ENCODE measurements at regions not wholly inside any gene's neighbourhood (a gene's known extent, or its start where the extent isn't known, plus 50 kb on each side); places are given as distances from the start of the nearest gene placed in this dataset.

GRCh38 chr12:19647806-19648556, 208.7 kb downstream of the AEBP2 start:
- Histone ChIP-seq H2BK5ac (ENCODE audit: low read length) (no peak overlapping the region), H3K9me3 (replicated peaks in 1 of 2; ENCODE audit: control insufficient read depth in 2 of 2, insufficient read depth in 1 of 2, low read depth in 1 of 2, low read length in 2 of 2) (peaks cover 0 to 2% of the 10 kb centered on the region in 2 donors), H3K14ac (ENCODE audit: low read length) (no peak overlapping the region), H3K9ac (ENCODE audit: low read depth, low read length, poor library complexity) (no peak overlapping the region), H3K79me1 (ENCODE audit: low read depth, low read length) (no peaks in the 10 kb centered on the region), H3K4me2 (ENCODE audit: insufficient read depth, low read length, poor library complexity, severe bottlenecking) (no peak overlapping the region), H3K36me3 (replicated peaks in 1 of 2; ENCODE audit: control insufficient read depth in 2 of 2, insufficient read depth in 2 of 2, low read length in 2 of 2) (no peaks in the 10 kb centered on the region), H3K4ac (ENCODE audit: low read length) (no peak overlapping the region), H4K91ac (ENCODE audit: low read depth, low read length, poor library complexity) (no peak overlapping the region), H3K4me1 (ENCODE audit: control insufficient read depth in 2 of 2, insufficient read depth in 1 of 2, low read depth in 1 of 2, low read length in 2 of 2) (no peaks in the 10 kb centered on the region), H4K8ac (ENCODE audit: low read depth, low read length) (no peak overlapping the region), H2BK15ac (ENCODE audit: low read length) (no peak overlapping the region), H2AK5ac (ENCODE audit: low read depth, low read length) (no peak overlapping the region), H3K27ac (replicated peaks; ENCODE audit: low read length) (no peak overlapping the region), H3K4me3 (ENCODE audit: low read length in 2 of 2) (no peak overlapping the region), H3K23ac (ENCODE audit: low read depth, low read length, poor library complexity) (no peak overlapping the region), H3K18ac (ENCODE audit: low read length) (no peak overlapping the region), H2BK12ac (ENCODE audit: low read length) (no peak overlapping the region), H2AFZ (ENCODE audit: low read length) (no peak overlapping the region), H2BK120ac (ENCODE audit: low read depth, low read length) (no peak overlapping the region), H3K27me3 (ENCODE audit: control insufficient read depth in 3 of 3, insufficient read depth in 3 of 3, low read depth in 1 of 3, low read length in 3 of 3) (no peaks in the 10 kb centered on the region)
- WGBS, 2 donors (ENCODE audit: extremely low coverage in 2 of 2, insufficient read length in 2 of 2, insufficient replicate concordance in 1 of 2) = no CpG with 5 or more reads among the region's 8 CpGs
- DNase-seq (ENCODE audit: low spot score) = no peak

- Histone ChIP-seq H3K79me1 (ENCODE audit: low read depth, low read length) (no peaks in the 10 kb centered on the region), H2AFZ (ENCODE audit: low read length) (no peak overlapping the region), H2BK5ac (ENCODE audit: low read length) (no peak overlapping the region), H3K23ac (ENCODE audit: low read depth, low read length, poor library complexity) (no peak overlapping the region), H3K4me3 (ENCODE audit: low read length in 2 of 2) (no peak overlapping the region), H3K4ac (ENCODE audit: low read length) (no peak overlapping the region), H3K18ac (ENCODE audit: low read length) (no peak overlapping the region), H3K36me3 (replicated peaks in 1 of 2; ENCODE audit: control insufficient read depth in 2 of 2, insufficient read depth in 2 of 2, low read length in 2 of 2) (no peaks in the 10 kb centered on the region), H3K14ac (ENCODE audit: low read length) (no peak overlapping the region), H2BK12ac (ENCODE audit: low read length) (no peak overlapping the region), H4K8ac (ENCODE audit: low read depth, low read length) (no peak overlapping the region), H3K4me1 (ENCODE audit: control insufficient read depth in 2 of 2, insufficient read depth in 1 of 2, low read depth in 1 of 2, low read length in 2 of 2) (no peaks in the 10 kb centered on the region), H2BK120ac (ENCODE audit: low read depth, low read length) (no peak overlapping the region), H4K91ac (ENCODE audit: low read depth, low read length, poor library complexity) (no peak overlapping the region), H3K27me3 (ENCODE audit: control insufficient read depth in 3 of 3, insufficient read depth in 3 of 3, low read depth in 1 of 3, low read length in 3 of 3) (no peaks in the 10 kb centered on the region), H3K9ac (ENCODE audit: low read depth, low read length, poor library complexity) (no peak overlapping the region), H2AK5ac (ENCODE audit: low read depth, low read length) (no peak overlapping the region), H3K9me3 (replicated peaks in 1 of 2; ENCODE audit: control insufficient read depth in 2 of 2, insufficient read depth in 1 of 2, low read depth in 1 of 2, low read length in 2 of 2) (peaks cover 0 to 2% of the 10 kb centered on the region in 2 donors), H2BK15ac (ENCODE audit: low read length) (no peak overlapping the region), H3K27ac (replicated peaks; ENCODE audit: low read length) (no peak overlapping the region), H3K4me2 (ENCODE audit: insufficient read depth, low read length, poor library complexity, severe bottlenecking) (no peak overlapping the region)
- WGBS, 2 donors (ENCODE audit: extremely low coverage in 2 of 2, insufficient read length in 2 of 2, insufficient replicate concordance in 1 of 2) = no CpG with 5 or more reads among the region's 3 CpGs
- DNase-seq (ENCODE audit: low spot score) = no peak
Measured at GRCh38 chr12:19648591-19648990, 209.3 kb downstream of the AEBP2 start.

- no CpG with 5 or more reads among the region's 2 CpGs for WGBS, 2 donors (ENCODE audit: extremely low coverage in 2 of 2, insufficient read length in 2 of 2, insufficient replicate concordance in 1 of 2)
- Histone ChIP-seq H3K18ac (ENCODE audit: low read length) (no peak overlapping the region), H3K4me1 (ENCODE audit: control insufficient read depth in 2 of 2, insufficient read depth in 1 of 2, low read depth in 1 of 2, low read length in 2 of 2) (no peaks in the 10 kb centered on the region), H3K4me2 (ENCODE audit: insufficient read depth, low read length, poor library complexity, severe bottlenecking) (no peak overlapping the region), H2BK5ac (ENCODE audit: low read length) (no peak overlapping the region), H2AK5ac (ENCODE audit: low read depth, low read length) (no peak overlapping the region), H3K4ac (ENCODE audit: low read length) (no peak overlapping the region), H3K36me3 (replicated peaks in 1 of 2; ENCODE audit: control insufficient read depth in 2 of 2, insufficient read depth in 2 of 2, low read length in 2 of 2) (no peaks in the 10 kb centered on the region), H2BK120ac (ENCODE audit: low read depth, low read length) (no peak overlapping the region), H3K9me3 (replicated peaks in 1 of 2; ENCODE audit: control insufficient read depth in 2 of 2, insufficient read depth in 1 of 2, low read depth in 1 of 2, low read length in 2 of 2) (peaks cover 0 to 2% of the 10 kb centered on the region in 2 donors), H3K79me1 (ENCODE audit: low read depth, low read length) (no peaks in the 10 kb centered on the region), H2AFZ (ENCODE audit: low read length) (no peak overlapping the region), H2BK12ac (ENCODE audit: low read length) (no peak overlapping the region), H3K4me3 (ENCODE audit: low read length in 2 of 2) (no peak overlapping the region), H3K27ac (replicated peaks; ENCODE audit: low read length) (no peak overlapping the region), H4K8ac (ENCODE audit: low read depth, low read length) (no peak overlapping the region), H2BK15ac (ENCODE audit: low read length) (no peak overlapping the region), H3K23ac (ENCODE audit: low read depth, low read length, poor library complexity) (no peak overlapping the region), H3K9ac (ENCODE audit: low read depth, low read length, poor library complexity) (no peak overlapping the region), H3K14ac (ENCODE audit: low read length) (no peak overlapping the region), H4K91ac (ENCODE audit: low read depth, low read length, poor library complexity) (no peak overlapping the region), H3K27me3 (ENCODE audit: control insufficient read depth in 3 of 3, insufficient read depth in 3 of 3, low read depth in 1 of 3, low read length in 3 of 3) (no peaks in the 10 kb centered on the region)
- no peak for DNase-seq (ENCODE audit: low spot score)
Measured at GRCh38 chr12:19652386-19652785, 213.1 kb downstream of the AEBP2 start.

- H3K4me2 ChIP-seq (ENCODE audit: insufficient read depth, low read length, poor library complexity, severe bottlenecking) = no peak overlapping the region
- no peak for DNase-seq (ENCODE audit: low spot score)
- no peak overlapping the region for H3K27ac ChIP-seq (replicated peaks; ENCODE audit: low read length)
- H3K23ac ChIP-seq (ENCODE audit: low read depth, low read length, poor library complexity) = no peak overlapping the region
- H2BK5ac ChIP-seq (ENCODE audit: low read length) = no peak overlapping the region
- H2BK120ac ChIP-seq (ENCODE audit: low read depth, low read length) = no peak overlapping the region
- H3K18ac ChIP-seq (ENCODE audit: low read length) = no peak overlapping the region
- no peak overlapping the region for H3K4ac ChIP-seq (ENCODE audit: low read length)
- H3K4me1 ChIP-seq (ENCODE audit: control insufficient read depth in 2 of 2, insufficient read depth in 1 of 2, low read depth in 1 of 2, low read length in 2 of 2) = no peaks in the 10 kb centered on the region
- H4K91ac ChIP-seq (ENCODE audit: low read depth, low read length, poor library complexity) = no peak overlapping the region
- no peak overlapping the region for H3K9ac ChIP-seq (ENCODE audit: low read depth, low read length, poor library complexity)
- no peak overlapping the region for H3K14ac ChIP-seq (ENCODE audit: low read length)
- no peak overlapping the region for H2BK12ac ChIP-seq (ENCODE audit: low read length)
- H3K27me3 ChIP-seq (ENCODE audit: control insufficient read depth in 3 of 3, insufficient read depth in 3 of 3, low read depth in 1 of 3, low read length in 3 of 3) = no peaks in the 10 kb centered on the region
- no peaks in the 10 kb centered on the region for H3K36me3 ChIP-seq (replicated peaks in 1 of 2; ENCODE audit: control insufficient read depth in 2 of 2, insufficient read depth in 2 of 2, low read length in 2 of 2)
- no peak overlapping the region for H2BK15ac ChIP-seq (ENCODE audit: low read length)
- no peak overlapping the region for H2AK5ac ChIP-seq (ENCODE audit: low read depth, low read length)
- peaks cover 0 to 2% of the 10 kb centered on the region in 2 donors for H3K9me3 ChIP-seq (replicated peaks in 1 of 2; ENCODE audit: control insufficient read depth in 2 of 2, insufficient read depth in 1 of 2, low read depth in 1 of 2, low read length in 2 of 2)
- no peak overlapping the region for H4K8ac ChIP-seq (ENCODE audit: low read depth, low read length)
- no CpG with 5 or more reads among the region's 5 CpGs for WGBS, 2 donors (ENCODE audit: extremely low coverage in 2 of 2, insufficient read length in 2 of 2, insufficient replicate concordance in 1 of 2)
- H3K79me1 ChIP-seq (ENCODE audit: low read depth, low read length) = no peaks in the 10 kb centered on the region
- H2AFZ ChIP-seq (ENCODE audit: low read length) = no peak overlapping the region
- H3K4me3 ChIP-seq (ENCODE audit: low read length in 2 of 2) = no peak overlapping the region
Measured at GRCh38 chr12:19654650-19655376, 215.5 kb downstream of the AEBP2 start.
